ENCODE measurements at regions not wholly inside any gene's neighbourhood (a gene's known extent, or its start where the extent isn't known, plus 50 kb on each side); places are given as distances from the start of the nearest gene placed in this dataset.
"Not testable (repeated sequence)": the region's sequence is repeated elsewhere in the genome, so short reads cannot be mapped to it uniquely, and the experiment has no call there.

DNA sequence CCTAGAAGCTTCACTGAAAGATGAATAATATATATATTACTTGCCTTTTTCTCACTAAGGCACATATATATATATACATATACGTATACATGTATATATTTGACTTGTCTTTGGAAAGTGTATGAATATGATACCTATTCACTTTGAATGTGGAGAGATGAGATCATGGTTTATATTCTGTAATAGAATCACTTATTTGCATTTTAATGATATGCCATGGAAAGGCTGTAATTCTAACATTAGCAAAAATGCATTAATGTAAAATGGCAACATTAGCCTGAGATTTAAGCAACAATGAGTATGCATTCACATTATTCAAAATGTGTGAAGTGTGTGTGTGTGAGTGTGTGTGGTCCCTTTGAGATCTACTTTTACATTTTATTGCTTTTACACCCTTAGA lies 54.5 kb upstream of the PRKD1 start:
- TF ChIP-seq, protein P1, sequence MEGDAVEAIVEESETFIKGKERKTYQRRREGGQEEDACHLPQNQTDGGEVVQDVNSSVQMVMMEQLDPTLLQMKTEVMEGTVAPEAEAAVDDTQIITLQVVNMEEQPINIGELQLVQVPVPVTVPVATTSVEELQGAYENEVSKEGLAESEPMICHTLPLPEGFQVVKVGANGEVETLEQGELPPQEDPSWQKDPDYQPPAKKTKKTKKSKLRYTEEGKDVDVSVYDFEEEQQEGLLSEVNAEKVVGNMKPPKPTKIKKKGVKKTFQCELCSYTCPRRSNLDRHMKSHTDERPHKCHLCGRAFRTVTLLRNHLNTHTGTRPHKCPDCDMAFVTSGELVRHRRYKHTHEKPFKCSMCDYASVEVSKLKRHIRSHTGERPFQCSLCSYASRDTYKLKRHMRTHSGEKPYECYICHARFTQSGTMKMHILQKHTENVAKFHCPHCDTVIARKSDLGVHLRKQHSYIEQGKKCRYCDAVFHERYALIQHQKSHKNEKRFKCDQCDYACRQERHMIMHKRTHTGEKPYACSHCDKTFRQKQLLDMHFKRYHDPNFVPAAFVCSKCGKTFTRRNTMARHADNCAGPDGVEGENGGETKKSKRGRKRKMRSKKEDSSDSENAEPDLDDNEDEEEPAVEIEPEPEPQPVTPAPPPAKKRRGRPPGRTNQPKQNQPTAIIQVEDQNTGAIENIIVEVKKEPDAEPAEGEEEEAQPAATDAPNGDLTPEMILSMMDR (conservative IDR thresholded peaks at IDR 0.05): no peak
- Mint-ChIP-seq H3K27ac (no peak overlapping the region), H3K4me3 (no peak overlapping the region), H3K27me3 (no peaks in the 10 kb centered on the region), H3K4me1 (ENCODE audit: unreplicated experiment) (no peaks in the 10 kb centered on the region), H3K36me3 (no peaks in the 10 kb centered on the region), H3K9me3 (no peaks in the 10 kb centered on the region)
- DNase-seq (ENCODE audit: extremely low spot score, unreplicated experiment): no peak

DNA sequence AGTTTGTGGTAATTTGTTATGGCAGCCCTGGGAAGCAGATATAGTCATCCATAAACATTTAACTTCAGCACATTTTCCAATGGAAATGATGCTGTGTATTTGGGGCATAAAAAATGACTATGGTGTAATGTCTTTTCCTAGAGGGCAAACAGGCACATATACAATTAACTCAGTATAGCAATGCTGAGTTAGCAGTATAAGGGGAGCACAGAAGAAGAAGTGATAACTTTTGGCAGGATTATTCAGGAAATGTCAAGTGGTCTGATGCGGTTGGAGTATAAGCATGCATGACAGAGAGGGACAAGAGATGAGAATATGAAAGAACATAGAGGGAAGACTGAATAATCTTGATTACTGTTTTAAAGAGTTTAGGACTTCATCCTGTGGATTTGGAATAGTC lies 55.3 kb upstream of the PRKD1 start:
- Mint-ChIP-seq H3K36me3 (no peaks in the 10 kb centered on the region), H3K4me3 (no peak overlapping the region), H3K4me1 (ENCODE audit: unreplicated experiment) (no peaks in the 10 kb centered on the region), H3K27ac (no peak overlapping the region), H3K9me3 (no peaks in the 10 kb centered on the region), H3K27me3 (no peaks in the 10 kb centered on the region)
- TF ChIP-seq, protein P1 (conservative IDR thresholded peaks at IDR 0.05): no peak
- DNase-seq (ENCODE audit: extremely low spot score, unreplicated experiment): no peak

DNA sequence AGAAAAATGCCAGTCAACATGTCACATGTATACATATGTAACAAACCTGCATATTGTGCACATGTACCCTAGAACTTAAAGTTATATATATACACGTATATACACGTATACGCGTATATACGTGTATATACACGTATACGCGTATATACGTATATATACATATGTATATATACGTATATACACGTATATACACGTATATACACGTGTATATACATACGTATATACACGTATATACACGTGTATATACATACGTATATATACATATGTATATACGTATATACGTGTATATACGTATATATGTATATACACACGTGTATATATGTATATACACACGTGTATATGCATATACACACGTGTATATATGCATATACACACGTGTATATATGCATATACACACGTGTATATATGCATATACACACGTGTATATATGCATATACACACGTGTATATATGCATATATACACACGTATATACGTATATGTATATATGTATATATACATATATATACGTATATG lies 62.8 kb upstream of the PRKD1 start:
- H3K27ac Mint-ChIP-seq; H3K36me3 Mint-ChIP-seq; H3K4me1 Mint-ChIP-seq (ENCODE audit: unreplicated experiment); H3K4me3 Mint-ChIP-seq; H3K27me3 Mint-ChIP-seq; DNase-seq (ENCODE audit: extremely low spot score, unreplicated experiment); H3K9me3 Mint-ChIP-seq: not testable (repeated sequence)

DNA sequence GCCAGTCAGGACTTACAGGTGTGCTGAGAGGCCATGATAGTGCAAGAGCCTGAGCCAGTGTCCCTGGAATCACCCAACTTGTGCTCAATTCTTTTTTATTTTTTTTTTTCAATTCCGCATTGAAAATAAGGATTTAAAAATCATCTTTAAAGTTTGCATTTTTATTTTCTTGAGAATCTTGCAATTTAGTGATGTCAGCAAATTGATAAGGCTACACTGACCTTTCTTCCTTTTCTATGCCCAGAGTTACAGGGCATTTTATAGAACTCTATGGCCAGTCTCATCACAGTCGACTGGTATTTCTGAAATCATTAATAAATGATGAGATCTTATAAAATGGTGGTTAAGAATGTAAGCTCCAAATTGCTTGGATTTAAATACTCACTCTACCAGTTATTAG lies 63.3 kb upstream of the PRKD1 start:
- Mint-ChIP-seq H3K27ac (no peak overlapping the region), H3K4me3 (no peak overlapping the region), H3K27me3 (no peaks in the 10 kb centered on the region), H3K36me3 (no peaks in the 10 kb centered on the region), H3K9me3 (no peaks in the 10 kb centered on the region), H3K4me1 (ENCODE audit: unreplicated experiment) (no peaks in the 10 kb centered on the region)
- TF ChIP-seq, protein P1 (conservative IDR thresholded peaks at IDR 0.05): no peak
- no peak for DNase-seq (ENCODE audit: extremely low spot score, unreplicated experiment)

DNA sequence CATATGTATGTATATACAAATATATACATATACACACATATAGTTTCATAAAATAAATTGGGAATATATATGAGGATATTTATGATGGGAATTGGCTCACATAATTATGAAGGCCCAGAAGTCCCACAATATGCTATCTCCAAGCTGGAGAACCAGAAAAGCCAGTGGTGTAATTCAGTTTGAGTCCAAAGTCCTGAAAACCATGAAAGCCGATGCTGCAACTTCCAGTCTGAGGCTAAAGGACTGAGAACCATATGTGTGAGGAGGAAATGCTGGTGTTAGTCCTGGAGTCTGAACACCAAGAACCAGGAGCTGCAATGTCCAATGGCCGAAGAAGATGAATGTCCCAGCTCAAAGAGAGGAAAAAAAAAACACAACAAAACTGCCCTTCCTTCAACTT lies 65.5 kb upstream of the PRKD1 start:
- no peaks in the 10 kb centered on the region for H3K27me3 Mint-ChIP-seq
- no peaks in the 10 kb centered on the region for H3K36me3 Mint-ChIP-seq
- no peak overlapping the region for H3K27ac Mint-ChIP-seq
- H3K4me1 Mint-ChIP-seq (ENCODE audit: unreplicated experiment): no peaks in the 10 kb centered on the region
- no peak overlapping the region for H3K4me3 Mint-ChIP-seq
- no peaks in the 10 kb centered on the region for H3K9me3 Mint-ChIP-seq
- no peak for DNase-seq (ENCODE audit: extremely low spot score, unreplicated experiment)
- TF ChIP-seq, protein P1 (conservative IDR thresholded peaks at IDR 0.05): no peak

DNA sequence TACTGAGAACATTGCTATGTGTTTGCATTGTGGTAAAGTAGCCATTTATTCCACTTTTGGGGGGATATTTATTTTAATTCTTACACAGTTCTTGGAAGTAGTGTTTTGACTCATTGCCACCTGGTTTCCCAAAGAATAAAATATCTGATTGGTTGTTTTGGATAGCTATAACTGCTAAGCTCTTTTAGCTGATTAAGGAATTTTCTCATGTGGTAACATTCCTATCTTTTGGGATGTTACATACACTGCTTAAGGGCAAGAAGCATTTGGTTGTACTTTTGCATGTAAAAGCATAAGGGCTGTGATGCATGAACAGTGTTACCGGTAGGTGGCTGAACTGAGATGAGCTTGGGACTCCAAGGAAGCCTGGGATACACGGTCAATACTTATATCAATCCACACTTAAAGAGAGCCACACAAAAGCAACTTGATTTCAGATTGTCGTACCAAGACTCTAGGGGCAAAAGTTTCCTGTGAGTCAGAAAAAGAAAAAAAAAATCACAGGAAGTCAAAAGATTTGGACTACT lies 71.4 kb upstream of the PRKD1 start:
- Mint-ChIP-seq H3K27ac (no peak overlapping the region), H3K36me3 (no peaks in the 10 kb centered on the region), H3K9me3 (no peaks in the 10 kb centered on the region), H3K4me3 (no peak overlapping the region), H3K27me3 (peaks cover 9% of the 10 kb centered on the region), H3K4me1 (ENCODE audit: unreplicated experiment) (peaks cover 18% of the 10 kb centered on the region)
- TF ChIP-seq, protein P1 (conservative IDR thresholded peaks at IDR 0.05): no peak
- no peak for DNase-seq (ENCODE audit: extremely low spot score, unreplicated experiment)

Data from type B pancreatic cell (in vitro differentiated cells).